ENCODE measurements at regions not wholly inside any gene's neighbourhood (a gene's known extent, or its start where the extent isn't known, plus 50 kb on each side); places are given as distances from the start of the nearest gene placed in this dataset.

DNA sequence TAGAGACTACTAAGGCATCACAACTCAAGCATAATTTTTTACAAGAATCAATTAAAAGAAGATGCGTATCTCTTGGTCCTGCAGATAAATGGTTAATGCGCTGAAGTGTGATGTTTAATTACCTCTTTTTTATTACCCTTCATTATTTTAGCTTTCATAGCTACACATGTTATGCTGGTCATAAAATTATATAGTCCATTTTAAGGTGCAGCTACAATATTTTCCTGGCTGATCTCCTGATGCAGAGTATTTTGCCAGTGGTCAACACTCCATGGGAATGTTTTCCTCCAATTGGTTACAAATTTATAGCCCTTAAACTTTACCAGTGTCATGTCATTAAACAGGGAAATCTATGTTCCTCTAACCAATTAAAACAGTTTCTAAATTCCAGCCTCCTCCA, 1617.2 kb downstream of the PCDH7 start:
- peak; percentile 77 for FAIRE-seq

GRCh38 chr4:32340591-32340990, 1620.4 kb downstream of the PCDH7 start:
- FAIRE-seq = no peak

GRCh38 chr4:32341342-32341741, 1621.2 kb downstream of the PCDH7 start:
- FAIRE-seq = no peak

DNA sequence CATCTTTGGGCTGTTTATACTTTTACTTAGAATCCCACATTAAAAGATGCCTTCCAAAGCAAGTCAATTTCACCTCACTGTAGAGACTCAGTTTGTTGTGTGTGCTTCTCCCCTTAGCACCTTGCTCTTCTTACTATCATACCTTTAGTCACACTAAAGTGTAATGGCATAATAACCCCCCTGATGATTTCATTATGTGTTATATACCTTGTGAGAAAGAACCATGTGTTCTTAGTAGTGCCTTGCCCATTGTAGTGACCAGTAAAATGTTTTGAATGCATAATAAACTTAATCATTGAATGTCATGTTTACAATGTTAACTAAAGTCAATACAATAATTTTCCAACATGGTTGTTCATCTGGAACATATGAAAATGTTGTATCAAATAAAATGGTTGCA, 1621.9 kb downstream of the PCDH7 start:
- no peak for FAIRE-seq

GRCh38 chr4:32349026-32349425, 1628.9 kb downstream of the PCDH7 start:
- FAIRE-seq = no peak

DNA sequence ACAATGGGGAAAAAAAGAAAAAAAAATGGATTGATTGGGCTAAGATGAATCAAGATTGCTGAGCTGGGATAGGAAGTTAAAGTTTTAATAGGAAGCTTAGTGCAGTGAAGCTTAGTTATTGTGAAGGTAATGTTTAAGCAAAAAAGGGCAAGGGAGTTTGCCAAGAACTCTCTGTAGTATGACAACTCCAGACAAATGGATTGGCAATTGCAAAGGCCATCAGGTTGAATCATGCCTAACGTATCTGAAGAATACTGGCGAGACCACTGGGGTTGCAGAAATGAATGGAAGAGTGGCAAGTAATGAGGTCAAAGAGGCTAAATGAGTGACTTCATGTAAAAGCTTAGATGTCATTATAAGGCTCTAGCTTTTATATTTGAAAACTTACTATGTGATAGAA, 1654.0 kb downstream of the PCDH7 start:
- FAIRE-seq = no peak

DNA sequence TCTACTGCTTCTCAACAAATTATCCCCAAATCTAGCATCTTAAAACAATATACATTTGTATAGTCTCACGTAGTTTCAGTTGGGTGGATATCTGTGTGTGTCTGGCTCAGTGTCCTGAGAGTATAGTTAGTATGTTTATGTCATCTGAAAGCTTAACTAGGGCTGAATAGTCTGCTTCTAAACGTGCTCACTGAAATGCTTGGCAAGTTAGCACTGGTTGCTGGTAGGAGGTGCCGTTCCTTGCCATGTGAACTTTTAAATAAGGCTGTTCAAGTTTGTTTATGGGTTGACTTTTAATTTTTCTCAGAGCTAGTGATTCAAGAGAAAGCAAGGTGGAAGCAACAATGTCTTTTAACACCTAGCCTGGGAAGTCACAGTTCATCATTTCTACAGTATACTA, 1673.6 kb downstream of the PCDH7 start:
- FAIRE-seq = no peak

DNA sequence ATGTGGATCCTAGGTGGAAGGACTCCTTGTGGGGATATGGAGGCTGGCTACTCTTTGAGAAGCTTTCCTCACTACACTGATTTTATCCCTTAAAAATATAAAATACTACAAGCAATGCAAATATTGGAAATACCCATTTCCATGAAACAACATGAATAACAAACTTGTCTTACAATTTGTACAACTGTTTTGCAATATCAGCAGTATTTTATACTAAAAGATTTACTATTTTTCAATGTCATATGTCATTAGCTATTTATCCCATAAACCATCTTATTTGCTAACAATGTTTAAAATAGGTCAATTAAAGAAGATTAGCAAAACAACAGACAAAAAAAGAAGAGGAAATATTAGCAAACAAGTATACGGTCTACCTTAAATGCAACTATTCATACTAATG, 1674.1 kb downstream of the PCDH7 start:
- FAIRE-seq = no peak

DNA sequence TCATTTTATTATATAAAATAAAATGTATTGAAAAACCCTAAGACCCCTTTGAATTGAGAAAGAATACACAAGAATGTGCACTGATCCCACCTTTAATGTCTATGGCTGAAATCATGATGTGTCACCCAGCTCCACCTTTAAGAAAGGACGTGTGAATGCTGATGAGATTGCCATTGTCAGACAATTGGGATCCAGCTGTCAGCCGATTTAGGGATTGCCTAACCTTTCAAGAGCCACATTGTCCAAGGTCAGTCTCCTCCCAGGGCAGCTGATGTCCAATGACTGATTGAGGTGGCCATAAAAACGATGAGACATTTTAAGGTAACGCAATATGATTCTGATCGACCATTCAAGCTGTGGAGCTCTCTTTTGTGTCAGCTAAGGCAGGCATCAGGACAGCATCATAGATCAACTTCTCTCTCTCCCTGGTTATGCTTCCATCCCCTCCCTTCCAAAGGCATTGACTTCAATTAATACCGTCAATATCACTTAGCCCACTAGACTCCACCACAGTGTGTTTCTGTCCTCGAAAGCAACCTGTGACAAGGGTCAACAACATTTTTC, 1676.4 kb downstream of the PCDH7 start:
- no peak for FAIRE-seq

- no peak for FAIRE-seq
Observed at GRCh38 chr4:32400870-32401269, 1680.7 kb downstream of the PCDH7 start.

DNA sequence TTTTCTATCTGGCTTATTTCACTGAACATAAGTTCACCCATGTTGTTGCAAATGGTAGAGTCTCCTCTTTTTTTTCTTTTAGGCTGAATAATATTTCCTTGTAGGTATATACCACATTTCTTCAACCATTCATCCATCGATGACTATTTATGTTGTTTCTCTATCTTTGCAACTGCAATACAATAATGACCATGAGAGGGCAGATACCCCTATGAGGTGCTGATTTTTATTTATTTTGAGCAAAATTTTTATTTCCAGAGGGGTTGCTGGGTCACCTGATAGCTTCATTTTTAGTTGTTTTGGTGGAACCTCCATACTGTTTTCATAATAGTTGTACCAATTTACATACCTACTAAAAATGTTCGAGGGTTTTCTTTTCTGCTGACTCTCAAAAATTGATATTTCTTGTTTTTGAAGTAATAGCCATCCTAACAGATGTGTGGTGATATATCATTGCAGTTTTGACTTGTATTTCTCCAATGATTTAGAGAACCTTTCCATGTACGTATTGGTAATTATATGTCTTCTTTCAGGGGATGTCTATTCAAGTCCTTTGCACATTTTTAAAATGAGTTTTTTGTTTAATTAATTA, 1697.0 kb downstream of the PCDH7 start:
- FAIRE-seq = no peak

DNA sequence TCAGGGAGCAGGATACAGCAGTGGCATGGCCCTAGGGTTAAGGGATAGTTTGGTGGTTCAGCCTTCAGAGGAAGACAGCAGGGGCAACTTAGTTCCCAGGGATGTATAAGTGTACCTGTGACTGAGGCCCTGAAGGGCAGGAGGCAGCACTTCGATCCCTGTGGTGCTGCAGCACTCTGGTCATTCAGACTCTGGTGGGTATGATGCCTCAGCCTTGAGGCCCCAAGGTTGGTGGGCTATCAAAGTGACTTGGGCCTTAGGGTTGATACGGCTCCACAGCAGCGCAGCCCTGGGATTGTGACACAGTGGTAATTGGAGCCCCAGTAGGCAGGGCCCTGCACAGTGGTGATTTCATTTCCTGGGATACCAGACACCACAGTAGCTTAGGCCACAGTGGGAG, 1703.1 kb downstream of the PCDH7 start:
- FAIRE-seq = no peak

GRCh38 chr4:32425243-32425642, 1705.1 kb downstream of the PCDH7 start:
- FAIRE-seq = no peak

- FAIRE-seq = no peak
Observed at GRCh38 chr4:32427566-32427965, 1707.4 kb downstream of the PCDH7 start.

GRCh38 chr4:32429151-32429550, 1709.0 kb downstream of the PCDH7 start:
- FAIRE-seq = no peak

GRCh38 chr4:32435308-32435707, 1715.1 kb downstream of the PCDH7 start:
- no peak for FAIRE-seq

DNA sequence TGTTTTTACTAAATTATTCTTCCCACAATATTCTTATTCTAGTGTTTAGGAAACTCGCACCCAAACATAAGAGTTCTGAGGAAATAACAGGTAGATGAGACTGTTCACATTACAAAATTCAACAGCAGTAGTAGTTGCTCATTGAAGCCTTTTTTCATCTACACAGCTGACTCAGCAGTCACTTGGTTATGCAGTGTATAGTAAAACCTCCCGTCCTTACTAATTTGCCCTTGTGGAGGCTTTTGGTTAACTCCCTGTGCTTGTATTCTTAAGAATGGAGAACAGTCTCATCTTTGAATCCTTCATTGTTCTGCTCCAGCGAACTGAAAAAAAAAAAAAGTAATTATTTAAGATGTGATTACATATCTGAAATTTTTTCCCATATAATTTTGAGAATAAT, 1716.6 kb downstream of the PCDH7 start:
- FAIRE-seq = no peak

DNA sequence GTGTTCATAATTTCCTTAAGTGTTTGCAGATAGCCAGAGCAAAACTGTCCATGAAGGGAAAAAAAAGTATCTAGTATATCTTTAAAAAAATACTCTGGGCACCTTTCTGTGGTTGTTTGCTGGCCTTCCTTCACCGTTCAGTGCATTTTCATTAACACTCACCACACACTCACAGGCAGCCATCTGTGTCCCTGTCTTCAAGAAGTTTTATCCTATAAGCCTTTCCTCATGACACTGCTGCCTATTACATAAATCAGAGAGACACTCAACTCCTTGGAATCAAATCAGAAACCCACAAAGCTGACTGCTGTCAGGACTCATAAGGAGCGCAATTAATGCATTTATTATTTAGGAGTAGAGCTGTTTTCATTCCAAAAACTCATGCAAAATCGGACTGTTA, 1720.2 kb downstream of the PCDH7 start:
- FAIRE-seq = no peak

DNA sequence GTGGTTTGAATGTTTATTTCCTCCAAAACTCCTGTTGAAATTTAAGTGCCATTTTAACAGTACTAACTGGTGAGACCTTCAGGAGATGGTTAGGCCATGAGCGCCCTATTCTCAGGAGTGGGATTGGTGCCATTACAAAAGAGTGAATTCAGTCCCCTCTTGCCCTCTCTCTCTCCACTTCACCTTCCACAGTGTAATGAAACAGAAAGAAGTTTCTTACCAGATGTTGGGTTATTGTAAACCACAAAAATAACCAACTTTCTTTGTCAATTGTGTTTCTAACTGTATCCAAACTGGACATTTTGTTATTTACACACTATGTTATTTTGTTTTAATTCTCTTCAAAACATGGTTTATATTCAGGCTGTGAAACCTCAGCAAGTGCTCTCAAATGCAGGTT, 1734.3 kb downstream of the PCDH7 start:
- no peak for FAIRE-seq

- FAIRE-seq = no peak
Observed at GRCh38 chr4:32455231-32455630, 1735.1 kb downstream of the PCDH7 start.

DNA sequence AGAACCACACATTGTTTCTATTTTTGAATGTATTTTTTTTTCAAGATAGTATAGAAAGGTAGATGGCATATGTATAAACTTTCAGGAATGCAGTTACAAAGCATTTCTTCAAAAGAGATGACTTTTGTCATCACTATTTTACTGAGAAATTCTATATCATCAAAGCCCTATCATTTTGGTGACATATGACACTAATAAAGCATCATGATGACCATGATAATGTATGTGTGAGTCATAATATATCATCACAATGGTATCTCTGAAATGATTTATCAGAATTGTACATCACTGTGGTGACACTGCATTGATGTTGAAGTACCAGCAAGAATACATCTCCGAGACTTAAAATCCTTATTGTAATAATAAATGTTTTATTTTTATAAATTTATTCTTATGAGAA, 1740.8 kb downstream of the PCDH7 start:
- FAIRE-seq = no peak

GRCh38 chr4:32462944-32463343, 1742.8 kb downstream of the PCDH7 start:
- no peak for FAIRE-seq

- FAIRE-seq = no peak
Observed at GRCh38 chr4:32470087-32470585, 1750.0 kb downstream of the PCDH7 start.

- no peak for FAIRE-seq
Observed at GRCh38 chr4:32472918-32473317, 1752.7 kb downstream of the PCDH7 start.

DNA sequence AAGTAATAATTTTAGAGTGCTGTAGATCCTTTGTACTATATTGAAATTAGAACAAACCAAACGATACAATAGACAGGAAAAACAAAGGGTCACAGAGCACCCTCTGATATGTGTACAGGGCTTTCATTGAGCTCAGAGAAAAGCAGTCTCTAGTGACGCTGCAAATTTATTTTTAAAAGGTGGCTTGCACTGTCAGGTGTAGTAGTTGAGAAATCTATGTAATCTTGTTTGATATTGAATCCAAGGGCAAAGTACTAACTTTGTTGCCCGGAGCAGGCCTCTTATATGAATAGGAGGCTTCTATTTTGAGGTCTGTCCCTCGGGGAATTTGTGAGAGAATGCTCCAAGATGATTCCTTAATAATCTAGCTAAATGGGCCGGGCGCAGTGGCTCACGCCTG, 1755.5 kb downstream of the PCDH7 start:
- no peak for FAIRE-seq

All from endometrium (tissue), 2 donors.